ENCODE measurements at regions not wholly inside any gene's neighbourhood (a gene's known extent, or its start where the extent isn't known, plus 50 kb on each side); places are given as distances from the start of the nearest gene placed in this dataset.

DNA sequence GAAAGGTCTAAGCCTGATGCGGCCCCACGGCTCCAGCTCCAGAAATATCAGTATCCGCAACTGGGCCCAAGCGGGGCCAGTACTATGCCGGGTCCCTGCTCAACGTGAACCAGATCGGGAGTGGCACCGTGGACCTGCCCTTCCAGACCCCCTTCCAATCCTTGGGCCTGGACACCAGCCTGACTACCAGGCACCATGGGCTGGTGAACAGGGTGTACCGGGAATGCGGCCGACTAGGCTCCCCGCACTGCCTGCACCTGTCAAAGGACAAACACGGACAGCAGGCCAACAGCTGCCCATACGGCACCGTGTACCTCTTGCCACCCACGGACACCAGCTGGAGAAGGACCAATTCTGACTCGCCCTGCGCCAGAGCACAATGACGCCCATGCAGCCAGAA lies 1196.9 kb upstream of the CHAC2 start:
- TF ChIP-seq, protein P1, sequence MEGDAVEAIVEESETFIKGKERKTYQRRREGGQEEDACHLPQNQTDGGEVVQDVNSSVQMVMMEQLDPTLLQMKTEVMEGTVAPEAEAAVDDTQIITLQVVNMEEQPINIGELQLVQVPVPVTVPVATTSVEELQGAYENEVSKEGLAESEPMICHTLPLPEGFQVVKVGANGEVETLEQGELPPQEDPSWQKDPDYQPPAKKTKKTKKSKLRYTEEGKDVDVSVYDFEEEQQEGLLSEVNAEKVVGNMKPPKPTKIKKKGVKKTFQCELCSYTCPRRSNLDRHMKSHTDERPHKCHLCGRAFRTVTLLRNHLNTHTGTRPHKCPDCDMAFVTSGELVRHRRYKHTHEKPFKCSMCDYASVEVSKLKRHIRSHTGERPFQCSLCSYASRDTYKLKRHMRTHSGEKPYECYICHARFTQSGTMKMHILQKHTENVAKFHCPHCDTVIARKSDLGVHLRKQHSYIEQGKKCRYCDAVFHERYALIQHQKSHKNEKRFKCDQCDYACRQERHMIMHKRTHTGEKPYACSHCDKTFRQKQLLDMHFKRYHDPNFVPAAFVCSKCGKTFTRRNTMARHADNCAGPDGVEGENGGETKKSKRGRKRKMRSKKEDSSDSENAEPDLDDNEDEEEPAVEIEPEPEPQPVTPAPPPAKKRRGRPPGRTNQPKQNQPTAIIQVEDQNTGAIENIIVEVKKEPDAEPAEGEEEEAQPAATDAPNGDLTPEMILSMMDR (IDR thresholded peaks at IDR 0.05; ENCODE audit: insufficient read depth, low read length, poor library complexity, severe bottlenecking), result no peak
- no peaks in the 10 kb centered on the region for H3K27me3 ChIP-seq (ENCODE audit: control insufficient read depth, insufficient read depth, low read length)
- no peaks in the 10 kb centered on the region for H3K36me3 ChIP-seq (ENCODE audit: control insufficient read depth, insufficient read depth, low read length)
- H3K4me3 ChIP-seq (ENCODE audit: low read depth, low read length), result no peak overlapping the region
- no peak for DNase-seq (ENCODE audit: low read depth)

DNA sequence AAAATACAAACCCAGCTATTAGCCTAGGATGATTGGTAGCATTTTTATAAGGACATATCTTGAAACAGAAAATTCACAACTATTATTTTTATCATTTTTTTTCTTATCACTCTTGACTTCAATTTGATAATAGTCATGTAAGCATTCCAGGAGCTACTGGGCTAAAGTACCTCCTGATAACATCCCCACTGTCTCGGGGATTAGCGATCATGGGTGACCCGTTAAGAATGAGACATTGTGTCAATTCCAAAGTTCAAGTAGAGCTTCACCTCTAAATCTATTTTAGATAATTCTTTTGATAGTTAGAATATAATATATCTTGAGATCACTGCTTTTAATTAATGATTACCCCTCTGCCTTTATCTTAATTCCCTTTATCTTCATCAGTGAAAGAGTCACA lies 1204.5 kb upstream of the CHAC2 start:
- no peak for DNase-seq (ENCODE audit: low read depth)
- TF ChIP-seq, protein P1 (IDR thresholded peaks at IDR 0.05; ENCODE audit: insufficient read depth, low read length, poor library complexity, severe bottlenecking), result no peak
- Histone ChIP-seq H3K27me3 (ENCODE audit: control insufficient read depth, insufficient read depth, low read length) (no peaks in the 10 kb centered on the region), H3K36me3 (ENCODE audit: control insufficient read depth, insufficient read depth, low read length) (no peaks in the 10 kb centered on the region), H3K4me3 (ENCODE audit: low read depth, low read length) (no peak overlapping the region)

- no peak for DNase-seq (ENCODE audit: low read depth)
- TF ChIP-seq, protein P1 (IDR thresholded peaks at IDR 0.05; ENCODE audit: insufficient read depth, low read length, poor library complexity, severe bottlenecking), result no peak
- no peak overlapping the region for H3K4me3 ChIP-seq (ENCODE audit: low read depth, low read length)
- no peaks in the 10 kb centered on the region for H3K36me3 ChIP-seq (ENCODE audit: control insufficient read depth, insufficient read depth, low read length)
- no peaks in the 10 kb centered on the region for H3K27me3 ChIP-seq (ENCODE audit: control insufficient read depth, insufficient read depth, low read length)
Observed at GRCh38 chr2:52558265-52558664, 1209.3 kb upstream of the CHAC2 start.

DNA sequence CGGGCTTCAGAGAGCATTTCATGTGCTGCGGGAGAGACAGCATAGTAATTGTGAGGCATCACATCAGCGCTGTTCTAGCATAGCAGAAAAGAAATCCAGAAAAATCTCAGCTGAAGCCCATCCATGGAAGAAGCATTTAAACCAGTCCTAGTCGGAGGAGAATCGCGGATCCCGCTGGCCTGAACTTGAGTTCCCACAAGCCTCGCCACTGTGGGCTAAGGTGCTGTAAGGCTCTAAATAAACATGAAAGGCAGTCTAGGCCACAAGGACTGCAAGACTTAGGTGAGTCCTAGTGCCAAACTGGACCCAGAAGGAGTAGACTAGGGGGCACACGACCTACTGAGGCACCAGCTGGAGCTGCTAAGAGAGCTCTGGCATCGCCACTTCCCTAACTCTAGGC lies 1225.3 kb upstream of the CHAC2 start:
- DNase-seq (ENCODE audit: low read depth), result no peak
- Histone ChIP-seq H3K36me3 (ENCODE audit: control insufficient read depth, insufficient read depth, low read length) (no peaks in the 10 kb centered on the region), H3K27me3 (ENCODE audit: control insufficient read depth, insufficient read depth, low read length) (no peaks in the 10 kb centered on the region), H3K4me3 (ENCODE audit: low read depth, low read length) (no peak overlapping the region)
- TF ChIP-seq, protein P1 (IDR thresholded peaks at IDR 0.05; ENCODE audit: insufficient read depth, low read length, poor library complexity, severe bottlenecking), result no peak

- H3K27me3 ChIP-seq (ENCODE audit: control insufficient read depth, insufficient read depth, low read length), result no peaks in the 10 kb centered on the region
- TF ChIP-seq, protein P1 (IDR thresholded peaks at IDR 0.05; ENCODE audit: insufficient read depth, low read length, poor library complexity, severe bottlenecking), result no peak
- DNase-seq (ENCODE audit: low read depth), result no peak
- no peaks in the 10 kb centered on the region for H3K36me3 ChIP-seq (ENCODE audit: control insufficient read depth, insufficient read depth, low read length)
- no peak overlapping the region for H3K4me3 ChIP-seq (ENCODE audit: low read depth, low read length)
Observed at GRCh38 chr2:52539026-52539970, 1228.3 kb upstream of the CHAC2 start.
